RCC 7860 (cell line): ENCODE measurements at regions not wholly inside any gene's neighbourhood (a gene's known extent, or its start where the extent isn't known, plus 50 kb on each side); places are given as distances from the start of the nearest gene placed in this dataset.
"Not testable (repeated sequence)": the region's sequence is repeated elsewhere in the genome, so short reads cannot be mapped to it uniquely, and the experiment has no call there.

Experiments
- DNase-seq: peaks from one replicate; pipeline ENCODE4 v3.0.0-alpha.2; 2015; ENCODE audit warnings: low spot score
- FAIRE-seq: peaks from 2 replicates; lab custom pipeline; 2012; peaks lifted over from hg19 to GRCh38; lab: Jason Lieb, UNC

DNA sequence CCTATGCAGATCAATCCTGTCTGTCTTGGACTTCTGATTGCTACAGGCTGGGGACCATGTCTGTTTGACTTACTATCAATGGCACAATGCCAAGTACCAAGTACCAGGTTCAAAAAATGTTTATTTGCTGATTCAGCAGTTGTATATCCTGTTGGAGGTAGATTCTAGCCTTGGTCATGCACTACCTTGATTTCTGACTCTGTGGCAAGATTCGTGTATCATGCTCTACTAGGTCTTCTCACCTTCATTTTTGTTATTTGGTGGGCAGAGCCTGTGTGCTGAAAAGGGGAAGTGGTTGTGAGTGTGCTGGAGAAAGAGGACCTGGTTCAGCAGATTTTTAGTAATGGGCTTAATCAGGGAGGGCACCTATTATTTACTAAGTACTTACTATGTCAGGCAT lies 192.4 kb upstream of the MYLIP start:
- DNase-seq = no peak
- no peak for FAIRE-seq

DNA sequence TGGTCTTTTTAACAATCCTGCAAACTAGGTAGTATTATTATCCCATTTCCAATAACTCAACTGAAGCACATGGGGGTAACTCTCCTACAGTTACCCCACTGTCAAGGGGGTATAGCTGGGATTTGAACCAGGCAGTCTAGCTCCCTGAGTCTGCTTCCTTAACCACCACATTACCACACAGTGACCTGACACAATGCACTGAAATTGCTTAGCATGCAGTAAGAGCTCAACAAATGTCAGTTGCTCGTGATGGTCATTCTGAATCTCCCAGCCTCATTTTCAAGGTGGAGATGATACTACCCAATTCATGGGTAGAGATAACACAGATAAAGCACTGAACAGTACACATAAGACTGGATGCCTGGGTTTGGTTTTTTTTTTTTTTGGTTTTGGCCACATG lies 193.2 kb upstream of the MYLIP start:
- no peak for FAIRE-seq
- DNase-seq = no peak

DNA sequence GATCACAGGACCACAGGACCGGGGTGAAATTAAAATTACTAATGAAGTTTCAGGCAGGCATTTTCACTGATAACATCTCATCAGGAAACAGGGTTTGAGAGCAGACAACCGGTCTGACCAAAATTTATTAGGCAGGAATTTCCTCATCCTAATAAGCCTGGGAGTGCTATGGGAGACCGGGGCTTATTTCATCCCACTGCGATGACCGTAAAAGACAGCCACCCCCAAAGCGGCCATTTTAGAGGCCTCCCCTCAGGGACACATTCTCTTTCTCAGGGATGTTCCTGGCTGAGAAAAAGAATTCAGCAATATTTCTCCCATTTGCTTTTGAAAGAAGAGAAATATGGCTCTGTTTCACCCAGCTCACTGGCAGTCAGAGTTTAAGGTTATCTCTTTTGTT lies 197.2 kb upstream of the MYLIP start:
- not testable (repeated sequence) for FAIRE-seq, DNase-seq

DNA sequence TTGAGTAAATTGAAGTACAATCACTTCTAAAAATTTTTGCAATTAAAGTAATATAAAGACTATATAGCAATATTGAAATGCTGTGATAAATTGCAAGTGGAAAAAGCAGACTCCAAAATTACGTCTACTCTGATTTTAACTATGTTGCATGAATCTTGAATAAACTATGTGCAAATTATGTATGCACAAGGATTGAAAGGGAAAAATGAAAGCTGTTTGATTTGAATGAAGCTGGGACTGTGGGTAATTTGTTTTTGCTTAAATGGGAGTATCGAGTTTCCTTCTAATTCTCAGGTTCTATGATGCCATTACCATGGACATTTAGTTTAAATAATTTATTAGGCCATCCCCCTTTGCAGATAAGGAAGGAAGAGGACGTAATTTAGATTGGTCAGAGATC lies 198.7 kb upstream of the MYLIP start:
- FAIRE-seq = no peak
- DNase-seq = no peak

DNA sequence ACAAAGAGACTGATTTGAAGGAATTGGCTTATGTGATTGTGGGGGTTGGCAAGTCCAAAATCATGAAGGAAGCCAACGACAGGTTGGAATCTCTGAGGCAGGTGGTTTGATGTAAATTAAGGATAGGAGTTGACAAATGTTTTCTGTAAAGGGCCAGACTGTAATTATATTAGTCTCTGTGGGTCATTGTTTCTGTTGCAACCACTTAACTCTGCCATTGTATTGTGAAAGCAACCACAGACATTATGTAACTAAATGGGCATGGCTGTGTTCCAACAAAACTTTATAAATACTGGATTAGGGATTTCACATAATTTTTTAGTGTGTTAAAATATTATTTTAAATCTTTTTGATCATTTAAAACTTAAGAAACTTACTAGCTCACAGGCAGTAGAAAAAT lies 199.2 kb upstream of the MYLIP start:
- no peak for DNase-seq
- FAIRE-seq = no peak

DNA sequence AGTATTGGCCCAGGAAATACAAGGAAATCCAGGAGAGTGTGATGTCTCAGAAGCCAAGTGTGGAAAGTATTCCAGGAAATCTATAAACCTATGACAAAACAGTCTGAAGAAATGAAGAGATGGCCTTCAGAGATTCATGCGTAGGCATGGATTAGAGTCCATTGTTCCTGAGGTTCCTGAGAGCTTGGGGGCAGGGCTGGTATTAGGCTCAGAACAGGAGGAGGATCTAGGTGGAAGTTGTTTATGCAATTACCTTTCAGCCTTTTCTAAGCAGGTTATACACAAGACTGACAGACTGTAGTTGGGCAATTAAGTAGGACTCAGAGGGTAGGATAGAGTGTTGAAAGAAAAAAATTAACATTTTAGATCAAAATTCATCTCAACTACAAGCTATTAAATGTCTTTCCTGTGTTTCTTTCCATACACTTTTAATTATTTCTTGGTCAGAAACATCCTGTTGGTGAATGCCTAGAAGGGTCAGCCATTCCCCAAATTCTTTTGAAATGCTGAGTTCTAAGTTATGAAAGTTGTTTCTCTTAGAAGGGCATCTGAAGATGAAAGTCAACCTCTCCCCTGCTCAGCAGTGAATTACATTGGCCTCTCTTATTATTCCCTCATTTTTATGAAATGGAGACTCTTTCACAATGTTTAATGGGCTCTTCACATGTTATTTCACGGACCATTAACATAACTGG lies 201.2 kb upstream of the MYLIP start:
- FAIRE-seq (no peak), DNase-seq (no peak)

DNA sequence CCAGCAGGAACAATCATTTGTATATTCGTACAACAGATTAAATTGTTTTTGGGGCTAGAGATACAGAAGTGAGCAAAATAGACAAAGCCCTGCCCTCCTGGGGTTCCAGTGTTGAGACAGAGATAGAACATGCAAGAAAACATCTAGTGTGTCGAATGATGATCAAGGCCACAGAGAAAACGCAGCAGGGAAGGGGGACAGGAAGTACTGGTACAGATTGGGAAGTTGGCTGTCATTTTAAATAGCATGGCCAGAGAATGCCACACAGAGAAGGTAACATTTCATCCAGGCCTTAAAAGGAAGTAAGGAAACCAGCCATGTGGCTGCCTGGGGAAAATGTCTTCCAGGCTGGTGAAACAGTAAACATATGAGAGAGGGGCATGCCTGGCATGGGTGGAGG lies 202.6 kb upstream of the MYLIP start:
- FAIRE-seq = no peak
- no peak for DNase-seq

DNA sequence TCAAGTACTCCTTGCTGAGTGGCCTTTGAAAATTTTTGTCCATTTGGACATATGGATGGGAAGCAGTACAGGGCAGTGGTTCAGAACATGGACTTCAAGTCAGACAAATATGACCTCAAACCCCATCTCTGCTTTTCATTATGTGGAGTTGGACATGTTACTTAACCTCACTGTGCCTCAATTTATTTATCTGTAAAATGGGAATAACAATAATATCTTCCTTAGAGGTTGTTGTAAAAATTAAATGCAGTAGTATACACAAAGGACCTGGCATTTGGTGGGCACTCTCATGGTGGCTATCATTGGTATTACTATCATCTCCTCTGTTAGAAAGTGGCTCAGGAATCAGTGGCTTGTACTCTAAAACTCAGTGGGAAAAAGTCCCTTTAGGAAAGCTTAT lies 204.0 kb upstream of the MYLIP start:
- DNase-seq = no peak
- no peak for FAIRE-seq

DNA sequence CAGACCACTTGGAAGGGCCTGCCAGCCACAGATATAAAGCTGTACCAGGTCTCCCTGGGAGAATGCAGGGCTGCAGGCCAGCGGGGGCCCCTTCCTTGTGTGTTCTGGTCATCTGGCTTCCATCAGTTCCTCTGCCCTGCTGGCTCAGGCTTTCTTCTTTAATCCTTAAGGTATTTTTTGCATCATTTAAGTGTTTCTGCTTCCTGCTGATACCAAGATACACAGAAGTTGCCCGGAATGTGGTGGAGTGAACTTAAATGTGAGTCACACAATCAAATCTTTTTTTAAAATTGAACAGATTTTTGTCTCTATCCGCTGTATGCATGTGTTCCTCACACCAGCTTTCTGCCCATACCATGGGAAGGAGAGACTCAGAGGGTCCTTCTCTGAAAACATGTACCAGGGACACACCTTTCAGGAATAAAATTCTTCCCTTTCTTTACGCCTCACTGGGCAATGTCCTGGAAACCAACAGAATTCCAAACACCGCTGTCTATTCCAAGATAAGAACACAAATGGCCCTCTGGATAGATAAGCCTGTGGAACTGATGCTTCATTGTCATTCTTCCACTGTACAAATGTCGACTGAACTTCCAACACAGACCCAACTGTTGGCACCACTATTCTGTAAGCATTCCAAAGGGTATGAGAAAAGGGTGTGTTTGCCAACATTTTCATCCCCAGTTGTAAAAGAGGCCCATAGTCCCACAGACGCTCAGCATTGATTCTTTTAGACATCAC lies 206.2 kb upstream of the MYLIP start:
- FAIRE-seq = no peak
- no peak for DNase-seq

DNA sequence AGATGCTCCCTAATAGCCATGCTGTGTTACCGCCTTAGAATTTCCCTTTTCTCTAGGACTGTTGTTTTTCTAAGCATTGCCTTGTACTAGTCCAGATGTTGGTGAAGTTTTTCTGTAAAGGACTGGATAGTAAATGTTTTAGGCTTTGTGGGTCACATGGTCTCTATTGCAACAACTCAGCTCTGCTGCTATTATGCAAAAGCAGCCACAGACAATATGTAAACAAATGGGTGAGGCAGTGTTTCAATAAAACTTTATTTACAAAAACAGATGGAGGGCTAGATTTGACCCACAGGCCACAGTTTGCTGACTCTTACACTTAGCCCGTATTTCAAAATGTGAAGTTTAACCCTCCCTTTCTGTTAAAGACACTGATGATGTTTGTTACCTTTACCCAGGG lies 207.6 kb upstream of the MYLIP start:
- DNase-seq (no peak), FAIRE-seq (no peak)

DNA sequence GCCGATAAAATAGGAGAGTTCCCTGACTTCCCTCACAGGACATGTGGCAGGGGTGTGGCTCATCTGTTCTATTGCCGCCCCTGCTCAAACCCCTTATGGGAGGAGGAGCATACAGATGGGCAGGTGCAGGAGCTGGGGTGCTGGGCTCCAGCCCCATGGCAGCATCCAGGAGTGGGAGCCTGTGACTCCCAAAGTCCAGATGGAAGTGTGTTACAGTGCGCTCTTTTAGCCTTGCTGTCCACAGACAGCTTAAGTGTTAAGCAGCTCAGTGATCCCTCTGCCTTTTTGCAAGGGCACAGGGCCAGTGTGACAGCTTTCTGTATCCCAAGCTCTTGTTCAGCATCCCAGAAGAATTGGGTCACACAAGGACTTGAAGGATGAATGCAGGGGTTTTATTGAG lies 212.3 kb upstream of the MYLIP start:
- FAIRE-seq (no peak), DNase-seq (no peak)

DNA sequence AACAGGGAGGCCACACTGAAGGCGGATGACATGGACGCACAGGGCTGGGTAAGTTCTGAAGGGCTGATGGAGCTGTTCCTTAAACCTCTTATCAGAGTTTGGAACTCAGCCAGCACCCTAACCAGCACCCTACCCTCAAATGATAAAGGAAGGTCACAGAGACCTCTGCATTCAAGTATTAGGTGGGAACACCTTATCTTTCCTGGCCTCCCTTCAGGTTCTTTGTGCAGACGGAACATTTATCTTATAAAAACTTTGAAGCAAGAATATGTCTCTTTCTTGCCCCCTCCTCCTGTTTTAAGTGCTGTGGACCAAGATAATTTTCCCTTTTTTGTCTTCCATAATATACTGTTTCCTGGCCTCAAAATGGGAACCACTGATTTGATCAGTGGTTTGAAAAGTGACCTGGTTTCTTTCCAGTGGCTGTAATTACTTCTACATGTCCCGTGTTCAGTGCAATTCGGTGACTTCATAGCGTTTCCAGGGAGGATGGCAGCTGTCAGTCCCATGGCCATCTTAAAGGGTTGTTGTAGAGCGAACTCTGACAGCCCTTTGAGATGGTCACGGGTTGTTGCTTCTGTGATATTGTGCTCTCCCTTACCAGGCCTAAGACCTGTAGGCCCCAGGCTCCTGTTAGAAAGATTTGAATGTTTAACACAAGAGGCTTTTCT lies 213.2 kb upstream of the MYLIP start:
- FAIRE-seq (no peak), DNase-seq (no peak)

DNA sequence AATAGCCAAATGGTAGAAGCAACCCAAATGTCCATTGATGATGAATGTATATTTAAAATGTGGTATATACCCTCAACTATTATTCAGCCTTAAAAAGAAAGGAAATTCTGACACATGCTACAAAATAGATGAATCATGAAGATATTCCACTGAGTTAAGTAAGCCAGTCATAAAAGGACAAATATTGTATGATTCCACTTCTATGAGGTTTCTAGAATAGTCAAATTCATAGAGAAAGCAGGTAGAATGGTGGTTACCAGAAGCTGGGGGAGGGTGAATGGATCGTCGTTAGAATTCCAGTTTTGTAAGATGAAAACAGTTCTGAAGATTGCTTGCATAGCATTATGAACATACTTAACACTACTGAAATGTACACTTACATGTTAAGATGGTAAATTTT lies 214.3 kb upstream of the MYLIP start:
- FAIRE-seq = no peak

DNA sequence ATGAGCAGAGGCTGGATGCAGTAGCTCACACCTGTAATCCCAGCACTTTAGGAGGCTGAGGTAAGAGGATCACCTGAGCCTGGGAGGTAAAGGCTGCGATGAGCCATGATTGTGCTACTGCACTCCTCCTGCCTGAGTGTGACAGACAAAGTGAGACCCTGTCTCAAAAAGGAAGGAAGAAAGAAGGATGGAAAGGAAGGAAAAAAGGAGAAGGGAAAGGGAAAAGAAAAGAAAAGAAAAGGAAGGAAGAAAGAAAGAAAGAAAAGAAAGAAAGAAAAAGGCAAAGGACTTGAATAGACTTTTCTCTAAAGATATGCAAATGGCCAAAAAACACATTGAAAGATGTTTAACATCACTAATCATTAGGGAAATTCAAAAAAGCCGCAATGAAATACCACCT lies 215.3 kb upstream of the MYLIP start:
- no peak for FAIRE-seq
- DNase-seq = no peak

More for the DNA sequence above, 214.3 kb upstream of the MYLIP start:
- no peak for DNase-seq

DNA sequence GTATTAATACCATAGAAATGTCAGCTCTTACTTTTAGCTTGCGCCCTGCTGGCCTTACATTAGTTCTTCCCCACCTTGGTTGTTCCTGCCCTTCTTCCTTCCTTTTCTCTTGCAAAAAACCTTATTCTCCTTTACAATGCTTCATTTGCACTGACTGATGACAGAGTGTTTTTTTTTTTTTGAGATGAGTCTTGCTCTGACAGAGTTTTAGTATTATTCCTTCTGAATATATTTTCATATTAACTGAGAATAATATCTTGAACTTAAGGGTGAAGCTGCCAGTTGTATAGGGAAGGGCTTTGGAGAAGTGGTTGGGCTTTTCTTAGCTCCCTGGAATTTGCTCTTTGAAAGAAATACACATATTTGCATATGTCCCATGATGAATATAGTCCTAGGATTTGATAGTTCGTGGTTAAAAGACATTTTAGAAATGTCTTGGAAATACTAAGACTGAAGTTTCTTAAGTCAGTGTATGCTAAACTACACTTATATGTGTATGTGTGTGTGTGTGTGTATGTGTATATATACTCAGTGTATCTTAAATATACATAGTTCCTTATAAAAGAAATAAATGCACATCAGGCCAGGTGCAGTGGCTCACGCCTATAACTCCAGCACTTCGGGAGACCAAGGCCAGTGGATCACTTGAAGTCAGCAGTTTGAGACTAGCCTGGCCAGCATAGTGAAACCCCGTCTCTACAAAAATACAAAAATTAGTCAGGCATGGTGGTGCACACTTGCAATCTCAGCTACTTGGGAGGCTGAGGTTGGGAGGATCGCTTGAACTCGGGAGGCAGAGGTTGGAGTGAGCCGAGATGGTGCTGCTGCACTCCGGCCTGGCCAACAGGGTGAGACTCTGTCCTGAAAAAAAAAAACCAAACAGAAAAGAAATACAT lies 216.1 kb upstream of the MYLIP start:
- no peak for FAIRE-seq
- no peak for DNase-seq

DNA sequence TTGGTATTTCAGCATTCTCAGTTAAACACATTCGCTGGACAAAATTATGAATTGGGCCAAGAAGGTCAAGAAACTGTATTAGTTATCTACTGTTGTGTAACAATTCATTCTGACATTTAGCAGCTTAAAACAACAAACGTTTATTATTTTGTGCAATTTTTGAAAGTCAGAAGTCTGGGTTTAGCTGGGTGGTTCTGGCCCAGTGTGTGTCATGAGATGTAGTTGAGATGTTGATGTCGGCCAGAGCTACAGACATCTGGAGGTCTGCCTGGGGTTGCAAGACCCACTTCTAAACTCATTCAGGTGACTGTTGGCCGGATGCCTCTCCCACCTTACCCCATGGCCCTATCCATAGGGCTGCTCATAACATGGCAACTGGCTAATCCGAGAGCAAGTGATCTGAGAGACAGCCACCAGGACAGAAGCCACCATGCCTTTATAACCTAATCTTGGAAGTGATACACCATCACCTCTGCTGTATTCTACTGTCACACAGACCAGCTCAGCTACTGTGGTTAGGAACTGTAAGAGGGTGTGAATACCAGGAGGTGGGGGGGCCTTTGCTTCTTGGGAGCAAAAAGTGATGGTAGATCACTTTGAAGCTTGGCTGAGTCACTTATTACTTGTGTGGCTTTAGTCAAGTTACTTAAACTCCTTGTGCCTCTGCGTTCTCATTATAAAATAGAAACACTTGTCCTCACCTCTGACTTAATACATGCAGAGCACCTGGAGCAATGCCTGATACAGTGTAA lies 217.0 kb upstream of the MYLIP start:
- DNase-seq = no peak
- FAIRE-seq = no peak

DNA sequence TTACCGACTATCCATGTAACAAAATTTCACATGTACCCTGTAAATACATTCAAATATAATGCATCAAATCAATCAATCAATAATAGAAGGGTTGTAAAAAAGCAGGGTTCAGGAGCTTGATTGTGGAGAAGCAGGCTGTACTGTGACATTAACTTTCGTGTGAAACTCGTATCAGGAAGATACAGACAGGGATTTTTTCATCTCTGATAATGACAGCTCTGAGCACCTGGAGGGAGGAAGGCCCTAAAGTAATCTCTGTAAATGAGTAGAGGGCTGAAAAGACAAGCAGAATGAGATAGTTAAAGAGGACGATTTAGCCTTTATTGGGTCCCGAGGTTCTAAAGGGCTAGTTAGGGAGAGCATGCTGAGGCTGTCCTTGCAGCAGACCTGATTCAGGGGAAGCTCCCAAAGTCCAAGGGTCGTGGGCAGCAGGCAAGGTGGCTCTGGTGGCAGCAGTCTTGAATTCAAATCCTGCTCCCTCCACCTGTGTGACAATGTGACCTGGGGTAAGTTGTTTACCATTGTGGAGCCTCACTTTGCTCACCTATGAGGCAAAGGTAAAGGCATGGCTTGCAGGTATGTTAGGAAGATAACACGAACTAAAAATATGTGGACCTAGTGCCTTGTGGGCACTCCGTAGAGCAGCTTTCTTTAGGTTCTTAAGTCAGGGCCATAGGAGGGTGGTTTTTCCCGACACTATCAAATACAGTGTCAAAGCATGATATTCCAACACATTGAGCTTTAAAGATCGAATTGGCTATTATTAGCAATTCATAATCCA lies 219.4 kb upstream of the MYLIP start:
- FAIRE-seq = no peak
- DNase-seq = no peak

DNA sequence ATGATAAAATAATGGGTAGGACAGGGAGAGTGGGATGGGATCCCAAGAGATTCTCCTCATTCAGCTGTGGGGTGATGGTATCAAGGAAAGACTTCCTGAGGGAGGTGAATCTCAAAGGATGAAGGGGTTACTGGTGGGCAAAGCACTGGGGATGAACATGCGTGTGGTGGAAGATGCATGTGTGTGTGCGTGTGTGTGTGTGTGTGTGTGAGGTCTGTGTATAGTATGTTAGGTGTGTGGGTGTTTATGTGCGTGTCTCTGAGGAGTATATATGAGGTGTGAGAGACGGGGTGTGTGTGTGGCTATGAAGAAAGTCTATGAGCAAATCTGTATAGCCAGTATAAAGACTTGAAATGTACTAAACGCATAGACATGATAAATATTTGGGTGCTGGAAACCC lies 220.0 kb upstream of the MYLIP start:
- FAIRE-seq (no peak), DNase-seq (no peak)

DNA sequence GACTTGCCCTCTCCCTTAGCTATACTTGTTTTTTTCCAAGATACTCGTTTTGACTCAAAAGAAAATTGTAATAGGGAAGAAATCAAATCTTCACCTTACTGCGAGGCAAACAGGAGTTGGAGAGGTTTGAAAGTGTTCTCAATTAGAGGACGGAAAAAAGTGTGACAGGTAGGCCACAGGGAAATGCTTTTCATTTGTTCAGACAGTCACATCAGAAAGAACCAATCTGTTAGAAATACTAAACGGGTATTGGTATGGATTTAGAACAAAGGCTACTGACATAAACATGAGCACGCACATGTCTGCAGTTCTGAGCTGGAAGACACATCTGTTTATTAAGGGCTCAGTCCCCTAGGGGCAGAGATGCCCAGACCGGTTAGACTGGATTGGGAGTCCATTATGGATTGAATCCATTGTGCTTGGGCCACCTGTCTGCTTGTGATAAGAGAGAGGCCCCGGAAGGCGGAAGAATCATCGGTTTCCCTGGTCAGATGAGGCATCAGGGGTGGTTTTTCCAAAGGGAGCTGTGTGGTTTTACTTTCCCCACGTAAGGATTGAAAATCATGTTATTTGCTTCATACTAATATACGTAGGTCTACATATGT lies 220.9 kb upstream of the MYLIP start:
- DNase-seq = no peak
- no peak for FAIRE-seq
